Ishikawa (cell line): ENCODE measurements at regions not wholly inside any gene's neighbourhood (a gene's known extent, or its start where the extent isn't known, plus 50 kb on each side); places are given as distances from the start of the nearest gene placed in this dataset.

Experiments
- CEBPB ChIP-seq: IDR thresholded peaks from 2 replicates; pipeline ENCODE4 v1.6.1; 2012
- CREB1 ChIP-seq: IDR thresholded peaks from 2 replicates; pipeline ENCODE4 v1.6.1; 2012; ENCODE audit warnings: low read depth
- EGR1 ChIP-seq: IDR thresholded peaks from 2 replicates; pipeline ENCODE4 v1.6.1; 2012
- EP300 ChIP-seq: IDR thresholded peaks from 2 replicates; pipeline ENCODE4 v1.6.1; 2012; ENCODE audit warnings: borderline replicate concordance
- FOXM1 ChIP-seq: IDR thresholded peaks from 2 replicates; pipeline ENCODE4 v1.6.1; 2012; ENCODE audit warnings: low read depth, borderline replicate concordance
- MAX ChIP-seq: IDR thresholded peaks from 2 replicates; pipeline ENCODE4 v1.6.1; 2012
- NFIC ChIP-seq: IDR thresholded peaks from 2 replicates; pipeline ENCODE4 v1.6.1; 2012
- RAD21 ChIP-seq: IDR thresholded peaks from 2 replicates; pipeline ENCODE4 v1.6.1; 2012; ENCODE audit warnings: low read depth
- REST ChIP-seq: IDR thresholded peaks from 2 replicates; pipeline ENCODE4 v1.6.1; 2012; ENCODE audit warnings: low read depth, mild to moderate bottlenecking
- TAF1 ChIP-seq: IDR thresholded peaks from 2 replicates; pipeline ENCODE4 v1.6.1; 2012; ENCODE audit warnings: low read depth, mild to moderate bottlenecking
- TCF12 ChIP-seq: IDR thresholded peaks from 2 replicates; pipeline ENCODE4 v1.6.1; 2012; ENCODE audit warnings: low read depth
- TEAD4 ChIP-seq: IDR thresholded peaks from 2 replicates; pipeline ENCODE4 v1.6.1; 2012
- USF1 ChIP-seq: IDR thresholded peaks from 2 replicates; pipeline ENCODE4 v1.6.1; 2012
- YY1 ChIP-seq: IDR thresholded peaks from 2 replicates; pipeline ENCODE4 v1.6.1; 2012; ENCODE audit warnings: low read depth
- ZBTB7A ChIP-seq: IDR thresholded peaks from 2 replicates; pipeline ENCODE4 v1.6.1; 2012; ENCODE audit warnings: low read depth

- no peak for TF ChIP-seq USF1
- no peak for TF ChIP-seq FOXM1
- peak; percentile 45; the same call in 1 of the 2 replicates for TF ChIP-seq MAX
- no peak for TF ChIP-seq TAF1
Observed at GRCh38 chr1:42035830-42036604, 117.2 kb upstream of the GUCA2B start.

- peak; percentile 23; the same call in 1 of the 2 replicates for TF ChIP-seq CEBPB
- TF ChIP-seq REST: no peak
Observed at GRCh38 chr1:42035205-42035829, 116.6 kb upstream of the HIVEP3 start.

GRCh38 chr1:42034426-42034825, 115.7 kb upstream of the HIVEP3 start:
- TF ChIP-seq EP300 (no peak), TEAD4 (no peak), FOXM1 (no peak), REST (no peak), MAX (no peak), NFIC (no peak), USF1 (no peak), RAD21 (no peak), EGR1 (no peak), YY1 (no peak), ZBTB7A (no peak), TAF1 (no peak), TCF12 (no peak)

- TF ChIP-seq REST (no peak), CEBPB (no peak), ZBTB7A (no peak), NFIC (no peak), EP300 (no peak), YY1 (no peak), TCF12 (no peak), USF1 (no peak), TAF1 (no peak), MAX (no peak), EGR1 (no peak), FOXM1 (no peak), RAD21 (no peak), TEAD4 (no peak), CREB1 (no peak)
Observed at GRCh38 chr1:42033629-42034028, 114.9 kb upstream of the HIVEP3 start.
